Hematopoietic multipotent progenitor cell treated with erythropoietin and hydrocortisone succinate and interleukin-3 and kit ligand, for 6 days (in vitro differentiated cells): ENCODE measurements at regions not wholly inside any gene's neighbourhood (a gene's known extent, or its start where the extent isn't known, plus 50 kb on each side); places are given as distances from the start of the nearest gene placed in this dataset.
"Not testable (repeated sequence)": the region's sequence is repeated elsewhere in the genome, so short reads cannot be mapped to it uniquely, and the experiment has no call there.

Experiments
- DNase-seq: peaks from one replicate; pipeline ENCODE4 v3.0.0-alpha.2; 2015

DNA sequence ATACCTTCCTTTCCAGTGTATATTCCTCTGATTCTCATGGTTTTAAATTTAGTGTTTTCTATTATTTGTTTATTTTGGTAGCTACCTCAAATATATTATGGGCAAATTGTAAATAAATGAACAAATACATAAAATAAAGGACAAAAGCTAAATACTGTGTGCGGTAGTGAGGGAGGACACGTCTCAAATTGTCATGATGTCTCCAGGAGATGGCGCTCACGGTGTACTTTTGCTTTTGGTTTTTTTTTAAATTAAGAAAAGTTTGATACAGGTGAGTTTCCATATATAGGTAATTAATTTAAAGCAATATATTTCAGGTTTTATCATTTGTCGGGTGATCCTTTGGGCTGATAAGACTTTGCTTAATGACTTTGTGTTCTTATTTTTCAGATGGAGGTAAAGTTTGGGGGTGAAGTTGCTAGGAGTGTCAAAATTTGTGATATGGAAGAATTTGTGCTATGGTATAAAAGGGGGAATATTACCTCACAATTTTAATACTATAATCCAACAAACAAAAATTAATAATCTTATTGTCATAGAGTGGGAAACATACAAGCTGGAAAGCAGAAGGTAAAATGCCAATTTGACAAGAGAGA, 68.4 kb upstream of the TMEM229A start:
- DNase-seq: peak; percentile 31

DNA sequence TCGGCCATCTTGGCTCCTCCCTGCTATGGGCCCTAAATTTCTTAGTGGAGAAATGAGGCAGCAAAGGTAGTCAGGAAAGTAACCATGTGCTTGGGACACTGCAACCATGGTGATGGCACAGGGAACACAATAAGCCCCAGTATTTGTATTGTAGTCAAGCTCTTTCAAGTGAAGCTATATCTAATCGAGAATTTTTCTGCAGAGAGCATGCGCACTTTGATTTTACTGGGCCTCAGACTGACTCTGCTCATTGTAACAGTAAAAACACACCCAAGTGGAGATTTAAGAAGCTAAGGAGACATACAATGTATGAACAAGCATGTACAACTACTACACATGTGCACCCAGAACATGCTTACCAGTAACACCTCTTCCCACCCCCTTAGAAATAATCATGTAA, 67.3 kb upstream of the TMEM229A start:
- DNase-seq: no peak

DNA sequence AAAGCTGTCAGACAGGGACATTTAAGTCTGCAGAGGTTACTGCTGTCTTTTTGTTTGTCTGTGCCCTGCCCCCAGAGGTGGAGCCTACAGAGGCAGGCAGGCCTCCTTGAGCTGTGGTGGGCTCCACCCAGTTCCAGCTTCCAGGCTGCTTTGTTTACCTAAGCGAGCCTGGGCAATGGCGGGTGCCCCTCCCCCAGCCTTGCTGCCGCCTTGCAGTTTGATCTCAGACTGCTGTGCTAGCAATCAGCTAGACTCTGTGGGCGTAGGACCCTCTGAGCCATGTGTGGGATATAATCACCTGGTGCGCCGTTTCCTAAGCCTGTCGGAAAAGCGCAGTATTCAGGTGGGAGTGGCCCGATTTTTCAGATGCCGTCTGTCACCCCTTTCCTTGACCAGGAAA, 66.7 kb upstream of the TMEM229A start:
- DNase-seq: not testable (repeated sequence)

DNA sequence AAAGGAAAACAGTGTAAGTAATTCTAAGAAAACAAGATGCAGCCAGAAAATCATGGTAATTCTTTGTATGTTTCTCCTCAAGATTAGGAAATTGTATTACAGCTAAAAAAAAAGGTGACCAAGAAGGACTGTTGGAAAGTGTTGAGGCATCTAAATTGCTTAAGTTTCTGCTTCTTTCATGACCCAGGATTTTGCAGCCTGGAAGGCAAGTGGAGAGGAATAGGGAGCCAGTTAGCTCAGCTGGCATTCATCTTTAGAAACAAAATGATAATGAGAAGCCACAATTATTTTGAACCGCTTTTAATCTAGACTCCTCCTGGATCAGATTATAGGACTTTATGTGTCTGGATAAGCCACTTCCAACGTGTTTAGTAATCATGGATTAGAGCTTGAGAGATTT, 56.8 kb upstream of the TMEM229A start:
- DNase-seq: no peak

DNA sequence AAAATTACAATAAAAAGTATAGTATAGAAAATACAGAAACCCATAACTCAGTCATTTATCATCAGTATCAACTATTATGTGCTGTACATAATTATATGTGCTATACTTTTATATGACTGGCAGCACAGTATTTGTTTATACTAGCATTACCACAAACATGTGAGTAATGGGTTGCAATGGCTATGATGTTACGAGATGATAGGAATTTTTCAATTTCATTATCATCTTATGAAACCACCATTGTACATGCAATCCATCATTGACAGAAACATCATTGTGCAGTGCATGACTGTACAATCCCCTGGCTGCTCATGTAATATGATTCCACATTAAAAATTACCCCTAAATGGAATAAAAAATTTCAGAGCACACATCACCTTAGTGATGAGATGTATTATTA, 55.7 kb upstream of the TMEM229A start:
- no peak for DNase-seq

DNA sequence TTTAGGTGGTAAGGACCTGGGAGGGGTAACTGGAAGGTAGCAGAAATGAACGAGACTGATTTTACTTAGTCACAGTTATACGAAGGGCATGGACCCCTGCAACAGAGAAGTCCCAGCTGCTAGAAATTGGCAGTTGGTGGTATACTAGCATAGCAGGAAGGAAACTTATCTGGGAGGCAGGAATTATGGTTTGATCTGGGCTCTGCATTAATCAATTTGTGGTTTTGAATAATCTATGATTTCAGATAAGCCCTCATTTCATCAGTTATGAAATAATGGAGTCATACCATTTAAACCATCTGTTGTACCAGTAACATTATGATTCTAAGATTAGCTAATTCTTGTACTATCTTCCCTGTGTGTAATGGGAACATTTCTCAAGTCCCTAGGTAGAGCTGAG, 54.0 kb upstream of the TMEM229A start:
- no peak for DNase-seq

DNA sequence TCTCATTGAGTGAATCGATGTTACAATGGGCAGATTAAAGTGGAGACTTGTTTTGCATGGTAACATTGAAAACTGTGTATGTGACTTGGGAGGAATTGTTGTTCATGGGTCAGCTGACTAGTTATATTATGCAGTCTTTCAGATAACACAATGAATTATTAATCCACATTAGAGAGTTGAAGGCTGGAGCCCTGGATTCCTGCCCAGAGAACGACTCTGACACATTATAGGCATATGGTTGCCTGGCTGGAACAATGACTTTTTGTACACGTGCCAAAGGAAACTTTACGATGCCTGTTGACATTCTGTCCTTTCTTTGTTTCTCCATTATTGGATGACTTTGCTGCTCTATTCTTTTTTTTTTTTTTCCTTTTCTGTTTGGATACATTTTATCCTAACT, 52.3 kb upstream of the TMEM229A start:
- no peak for DNase-seq

DNA sequence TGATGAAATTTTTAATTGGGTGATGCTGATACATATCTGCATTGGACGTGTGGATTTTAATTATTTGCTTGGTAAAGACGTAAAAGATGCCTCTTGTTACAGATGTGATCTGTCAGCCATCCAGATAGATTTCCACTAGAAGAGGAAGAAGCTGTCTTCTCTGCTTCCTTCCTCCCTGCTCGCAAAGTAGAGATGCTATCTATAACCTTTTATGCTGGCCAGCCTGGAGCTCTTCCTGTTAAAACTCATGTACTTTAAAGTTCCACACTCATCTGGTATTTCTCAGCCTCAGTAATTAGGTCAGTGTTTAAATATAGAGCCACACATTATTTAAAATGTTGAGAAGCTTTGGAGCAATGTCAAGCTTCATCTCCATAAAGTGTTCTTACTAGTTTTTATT, 51.2 kb upstream of the TMEM229A start:
- no peak for DNase-seq
